ENCODE measurements at regions not wholly inside any gene's neighbourhood (a gene's known extent, or its start where the extent isn't known, plus 50 kb on each side); places are given as distances from the start of the nearest gene placed in this dataset.
A peak's percentile ranks its signal among the peaks of the same experiment; 100 is the strongest.

- Histone ChIP-seq H3K4ac (ENCODE audit: low read depth, low read length) (no peak overlapping the region), H2BK120ac (ENCODE audit: insufficient read depth, low read length, poor library complexity) (no peak overlapping the region), H3K79me2 (ENCODE audit: control insufficient read depth, insufficient read depth, low read length, poor library complexity) (peaks cover 1% of the 10 kb centered on the region), H3K23ac (ENCODE audit: low read length) (no peak overlapping the region), H2BK12ac (ENCODE audit: low read length) (no peak overlapping the region), H3K4me1 (ENCODE audit: control insufficient read depth in 1 of 2, insufficient read depth in 2 of 2, low read length in 2 of 2) (no peaks in the 10 kb centered on the region), H4K12ac (ENCODE audit: low read depth, low read length) (no peak overlapping the region), H3K27ac (ENCODE audit: low read depth, low read length) (no peak overlapping the region), H3K79me1 (ENCODE audit: low read length) (no peaks in the 10 kb centered on the region), H3K36me3 (ENCODE audit: control insufficient read depth in 1 of 2, insufficient read depth in 2 of 2, low read length in 2 of 2) (no peaks in the 10 kb centered on the region), H3K14ac (ENCODE audit: low read length) (no peak overlapping the region), H3K4me2 (ENCODE audit: low read length) (no peak overlapping the region), H2AK5ac (ENCODE audit: low read length) (no peak overlapping the region), H3K9me3 (ENCODE audit: insufficient read depth, low read depth, low read length) (no peaks in the 10 kb centered on the region), H3K18ac (ENCODE audit: low read length) (no peak overlapping the region), H3K9ac (ENCODE audit: low read length) (no peak overlapping the region), H3K4me3 (ENCODE audit: low read depth, low read length) (no peak overlapping the region), H4K8ac (ENCODE audit: low read depth, low read length) (no peak overlapping the region), H4K91ac (ENCODE audit: low read depth, low read length) (no peak overlapping the region), H3K27me3 (ENCODE audit: insufficient read depth, low read length) (no peaks in the 10 kb centered on the region), H2AFZ (ENCODE audit: insufficient read depth, low read length, poor library complexity) (no peak overlapping the region), H2BK5ac (ENCODE audit: low read depth, low read length, poor library complexity) (no peak overlapping the region)
- WGBS (ENCODE audit: extremely low coverage, insufficient coverage, insufficient read length): no CpG with 5 or more reads among the region's 1 CpG
- no peak for DNase-seq
Measured at GRCh38 chr17:69724238-69724637, 309.7 kb downstream of the MAP2K6 start.

- no peaks in the 10 kb centered on the region for H3K36me3 ChIP-seq (ENCODE audit: control insufficient read depth in 1 of 2, insufficient read depth in 2 of 2, low read length in 2 of 2)
- WGBS (ENCODE audit: extremely low coverage, insufficient coverage, insufficient read length): no CpG with 5 or more reads among the region's 3 CpGs
- H3K27me3 ChIP-seq (ENCODE audit: insufficient read depth, low read length): no peaks in the 10 kb centered on the region
Measured at GRCh38 chr17:69725146-69725545, 310.6 kb downstream of the MAP2K6 start.

GRCh38 chr17:69728816-69729215, 314.3 kb downstream of the MAP2K6 start:
- no peak overlapping the region for H3K4me2 ChIP-seq (ENCODE audit: low read length)
- no peak for DNase-seq
- WGBS (ENCODE audit: extremely low coverage, insufficient coverage, insufficient read length): no CpG with 5 or more reads among the region's 2 CpGs
- H4K12ac ChIP-seq (ENCODE audit: low read depth, low read length): no peak overlapping the region
- no peaks in the 10 kb centered on the region for H3K36me3 ChIP-seq (ENCODE audit: control insufficient read depth in 1 of 2, insufficient read depth in 2 of 2, low read length in 2 of 2)
- H3K4me3 ChIP-seq (ENCODE audit: low read depth, low read length): no peak overlapping the region
- no peaks in the 10 kb centered on the region for H3K79me1 ChIP-seq (ENCODE audit: low read length)
- no peak overlapping the region for H2BK120ac ChIP-seq (ENCODE audit: insufficient read depth, low read length, poor library complexity)
- H3K23ac ChIP-seq (ENCODE audit: low read length): no peak overlapping the region
- no peaks in the 10 kb centered on the region for H3K27me3 ChIP-seq (ENCODE audit: insufficient read depth, low read length)
- H3K4me1 ChIP-seq (ENCODE audit: control insufficient read depth in 1 of 2, insufficient read depth in 2 of 2, low read length in 2 of 2): no peaks in the 10 kb centered on the region
- no peak overlapping the region for H4K91ac ChIP-seq (ENCODE audit: low read depth, low read length)
- H3K9me3 ChIP-seq (ENCODE audit: insufficient read depth, low read depth, low read length): no peaks in the 10 kb centered on the region
- peaks cover 1% of the 10 kb centered on the region for H3K79me2 ChIP-seq (ENCODE audit: control insufficient read depth, insufficient read depth, low read length, poor library complexity)
- H3K18ac ChIP-seq (ENCODE audit: low read length): no peak overlapping the region
- no peak overlapping the region for H2AK5ac ChIP-seq (ENCODE audit: low read length)
- no peak overlapping the region for H2AFZ ChIP-seq (ENCODE audit: insufficient read depth, low read length, poor library complexity)
- no peak overlapping the region for H4K8ac ChIP-seq (ENCODE audit: low read depth, low read length)
- H3K27ac ChIP-seq (ENCODE audit: low read depth, low read length): no peak overlapping the region
- H3K4ac ChIP-seq (ENCODE audit: low read depth, low read length): no peak overlapping the region
- no peak overlapping the region for H2BK5ac ChIP-seq (ENCODE audit: low read depth, low read length, poor library complexity)
- no peak overlapping the region for H3K9ac ChIP-seq (ENCODE audit: low read length)
- no peak overlapping the region for H3K14ac ChIP-seq (ENCODE audit: low read length)
- H2BK12ac ChIP-seq (ENCODE audit: low read length): no peak overlapping the region

More at GRCh38 chr17:69725146-69725545, 310.6 kb downstream of the MAP2K6 start:
- Histone ChIP-seq H4K8ac (ENCODE audit: low read depth, low read length) (no peak overlapping the region), H3K27ac (ENCODE audit: low read depth, low read length) (no peak overlapping the region), H4K12ac (ENCODE audit: low read depth, low read length) (no peak overlapping the region), H3K9ac (ENCODE audit: low read length) (no peak overlapping the region), H2BK5ac (ENCODE audit: low read depth, low read length, poor library complexity) (no peak overlapping the region), H3K4me2 (ENCODE audit: low read length) (no peak overlapping the region), H2AK5ac (ENCODE audit: low read length) (no peak overlapping the region), H3K4me3 (ENCODE audit: low read depth, low read length) (no peak overlapping the region), H2BK12ac (ENCODE audit: low read length) (no peak overlapping the region), H3K4me1 (ENCODE audit: control insufficient read depth in 1 of 2, insufficient read depth in 2 of 2, low read length in 2 of 2) (no peaks in the 10 kb centered on the region), H3K79me1 (ENCODE audit: low read length) (no peaks in the 10 kb centered on the region), H3K18ac (ENCODE audit: low read length) (no peak overlapping the region), H3K14ac (ENCODE audit: low read length) (no peak overlapping the region), H3K9me3 (ENCODE audit: insufficient read depth, low read depth, low read length) (no peaks in the 10 kb centered on the region), H3K4ac (ENCODE audit: low read depth, low read length) (no peak overlapping the region), H3K79me2 (ENCODE audit: control insufficient read depth, insufficient read depth, low read length, poor library complexity) (peaks cover 1% of the 10 kb centered on the region), H4K91ac (ENCODE audit: low read depth, low read length) (no peak overlapping the region), H2BK120ac (ENCODE audit: insufficient read depth, low read length, poor library complexity) (no peak overlapping the region), H3K23ac (ENCODE audit: low read length) (no peak overlapping the region), H2AFZ (ENCODE audit: insufficient read depth, low read length, poor library complexity) (no peak overlapping the region)
- no peak for DNase-seq

- Histone ChIP-seq H3K79me2 (ENCODE audit: control insufficient read depth, insufficient read depth, low read length, poor library complexity) (no peaks in the 10 kb centered on the region), H3K18ac (ENCODE audit: low read length) (no peak overlapping the region), H3K23ac (ENCODE audit: low read length) (no peak overlapping the region), H4K8ac (ENCODE audit: low read depth, low read length) (no peak overlapping the region), H3K79me1 (ENCODE audit: low read length) (no peaks in the 10 kb centered on the region), H2AK5ac (ENCODE audit: low read length) (no peak overlapping the region), H4K91ac (ENCODE audit: low read depth, low read length) (no peak overlapping the region), H3K4ac (ENCODE audit: low read depth, low read length) (no peak overlapping the region), H3K9me3 (ENCODE audit: insufficient read depth, low read depth, low read length) (no peaks in the 10 kb centered on the region), H2BK120ac (ENCODE audit: insufficient read depth, low read length, poor library complexity) (no peak overlapping the region), H2BK12ac (ENCODE audit: low read length) (no peak overlapping the region), H3K14ac (ENCODE audit: low read length) (no peak overlapping the region), H3K9ac (ENCODE audit: low read length) (no peak overlapping the region), H4K12ac (ENCODE audit: low read depth, low read length) (no peak overlapping the region), H3K4me1 (ENCODE audit: control insufficient read depth in 1 of 2, insufficient read depth in 2 of 2, low read length in 2 of 2) (peaks cover 0 to 3% of the 10 kb centered on the region in 2 experiments), H3K36me3 (ENCODE audit: control insufficient read depth in 1 of 2, insufficient read depth in 2 of 2, low read length in 2 of 2) (no peaks in the 10 kb centered on the region), H3K27ac (ENCODE audit: low read depth, low read length) (no peak overlapping the region), H2BK5ac (ENCODE audit: low read depth, low read length, poor library complexity) (no peak overlapping the region), H3K27me3 (ENCODE audit: insufficient read depth, low read length) (no peaks in the 10 kb centered on the region), H3K4me3 (ENCODE audit: low read depth, low read length) (no peak overlapping the region), H3K4me2 (ENCODE audit: low read length) (no peak overlapping the region), H2AFZ (ENCODE audit: insufficient read depth, low read length, poor library complexity) (no peak overlapping the region)
- DNase-seq: peak; percentile 13 to 67
Measured at GRCh38 chr17:69729944-69730343, 315.4 kb downstream of the MAP2K6 start.
